K562 (cell line): ENCODE measurements at regions not wholly inside any gene's neighbourhood (a gene's known extent, or its start where the extent isn't known, plus 50 kb on each side); places are given as distances from the start of the nearest gene placed in this dataset.

Source experiments
- ATAC-seq: fragments of 200-7000 bp; cut with Tn5 transposase; 3 replicates; pipeline ENCODE4 v1.9.1; 2020; ENCODE audit warnings: moderate library complexity
- BruUV-seq: library from RNA; stranded (reverse); fragments of 400-500 nt; replicated peaks from 2 replicates; lab custom pipeline; 2021; lab: Mats Ljungman, UMichigan
- CTCF ChIA-PET: fragments of 300-600 bp; formaldehyde crosslinking; extraction: SDS; loops from one replicate; lab custom pipeline; 2021; ENCODE audit warnings: low intra/inter-chr PET ratio; lab: Yijun Ruan, JAX
- POLR2A ChIA-PET: fragments of 300-600, 350-650 bp; sonication (Branson Sonifier 250); formaldehyde crosslinking; extraction: SDS; loops from one replicate; lab custom pipeline; 2021; ENCODE audit warnings: antibody characterized with exemption, inconsistent platforms; lab: Yijun Ruan, JAX
- DNase-seq, 4 experiments: peaks; one replicate each; pipeline versions ENCODE4 v3.0.0 to v3.0.0-alpha.2; 2011 to 2018; ENCODE audit warnings: low spot score in 3 of 4, mixed read lengths in 3 of 4; ENCODE audit errors: extremely low read depth in 1 of 4
- FAIRE-seq: peaks from 2 replicates; lab custom pipeline; 2011; peaks lifted over from hg19 to GRCh38; lab: Jason Lieb, UNC
- H2AFZ ChIP-seq: 2 replicates; pipeline ENCODE4 v1.6.0; 2011; ENCODE audit warnings: low read depth, low read length, control low read depth, inconsistent platforms
- H3K27ac ChIP-seq: fragments of 200-600 bp; 3 replicates; pipeline ENCODE4 v1.8.0; 2011; ENCODE audit warnings: low read depth, mild to moderate bottlenecking, control low read depth, inconsistent platforms, low read length, moderate library complexity, mixed read lengths; ENCODE audit errors: extremely low read depth
- H3K27me3 ChIP-seq, 2 experiments: fragments of 300-600 bp in 1 of 2; 2 replicates in 1 of 2; 3 replicates in 1 of 2; pipeline versions ENCODE4 v1.6.0 to v1.8.0; 2011; ENCODE audit warnings: inconsistent platforms in 2 of 2, low read length in 2 of 2, mild to moderate bottlenecking in 1 of 2, mixed read lengths in 1 of 2, moderate library complexity in 1 of 2; ENCODE audit not compliant: control insufficient read depth in 2 of 2, insufficient read depth in 2 of 2
- H3K36me3 ChIP-seq: fragments of 300-600 bp; 3 replicates; pipeline ENCODE4 v1.8.0; 2011; ENCODE audit warnings: mild to moderate bottlenecking, low read length, inconsistent platforms; ENCODE audit not compliant: control insufficient read depth, insufficient read depth
- H3K4me1 ChIP-seq, 2 experiments: fragments of 200-600 bp in 1 of 2; replicated peaks in 1 of 2; 2 replicates in 1 of 2; 3 replicates in 1 of 2; pipeline versions ENCODE4 v1.5.1 to v1.8.0; 2011; ENCODE audit warnings: inconsistent platforms in 2 of 2, low read length in 2 of 2, mild to moderate bottlenecking in 1 of 2, mixed read lengths in 1 of 2, moderate library complexity in 1 of 2; ENCODE audit not compliant: control insufficient read depth in 2 of 2, insufficient read depth in 2 of 2
- H3K4me2 ChIP-seq: 2 replicates; pipeline ENCODE4 v1.6.1; 2011; ENCODE audit warnings: low read length, control low read depth, inconsistent platforms, mixed read lengths; ENCODE audit not compliant: insufficient read depth
- H3K4me3 ChIP-seq: fragments of 200-600 bp; sonication (generic), shearing (Covaris generic); 2 replicates; pipeline ENCODE4 v1.5.1; 2016; ENCODE audit warnings: control low read depth, inconsistent platforms
- H3K79me2 ChIP-seq: fragments of 200-600 bp; 3 replicates; pipeline ENCODE4 v1.8.0; 2011; ENCODE audit warnings: low read length, inconsistent platforms; ENCODE audit not compliant: control insufficient read depth, insufficient read depth
- H3K9ac ChIP-seq, 2 experiments: 2 replicates each; pipeline versions ENCODE4 v1.6.0 to v1.6.1; 2011; ENCODE audit warnings: low read depth in 2 of 2, low read length in 2 of 2, control low read depth in 1 of 2, inconsistent platforms in 1 of 2, mild to moderate bottlenecking in 1 of 2, mixed read lengths in 1 of 2; ENCODE audit not compliant: insufficient read depth in 1 of 2
- H3K9me1 ChIP-seq: one replicate; pipeline ENCODE4 v1.6.0; 2011; ENCODE audit warnings: inconsistent platforms, mild to moderate bottlenecking, low read length, moderate library complexity; ENCODE audit not compliant: control insufficient read depth, insufficient read depth
- H3K9me3 ChIP-seq: replicated peaks from 2 replicates; pipeline ENCODE4 v1.5.1; 2011; ENCODE audit warnings: low read depth, low read length, inconsistent platforms; ENCODE audit not compliant: control insufficient read depth, insufficient read depth
- H4K20me1 ChIP-seq: replicated peaks from 2 replicates; pipeline ENCODE4 v1.6.1; 2011; ENCODE audit warnings: low read length, inconsistent platforms, mixed read lengths; ENCODE audit not compliant: control insufficient read depth, insufficient read depth
- ILF3 ChIP-seq: fragments of 450-650 bp; IDR thresholded peaks from 2 replicates; pipeline ENCODE4 v1.6.1; 2018; ENCODE audit warnings: antibody characterized with exemption, mild to moderate bottlenecking, moderate library complexity, borderline replicate concordance
- WGBS: fragments of 100-300 bp; shearing (Covaris generic); methylation state at CpG from one replicate; pipeline ENCODE4 v1.1.6; 2016; ENCODE audit warnings: low coverage, mixed read lengths; ENCODE audit not compliant: insufficient coverage; ENCODE audit errors: missing lambda C conversion rate; 5-methylcytosine and 5-hydroxymethylcytosine counted together
- in situ Hi-C: fragments of 300-500 bp; cut with MboI; formaldehyde crosslinking; loops from 4 replicates; pipeline ENCODE4 v1.15.0; 2018; ENCODE audit warnings: inconsistent platforms, mixed read lengths
- intact Hi-C: fragments of 100-400 bp; cut with micrococcal nuclease; formaldehyde crosslinking; loops from 2 replicates; pipeline ENCODE4 v1.14.2; 2022
- TF ChIP-seq, protein P1 (sequence below): IDR thresholded peaks from 2 replicates; pipeline ENCODE4 v1.6.1; 2014; ENCODE audit warnings: antibody characterized with exemption
- TF ChIP-seq, protein P2 (sequence below): fragments of 450-650 bp; IDR thresholded peaks from one replicate; pipeline ENCODE4 v1.6.1; 2018; ENCODE audit warnings: mild to moderate bottlenecking, moderate library complexity; ENCODE audit not compliant: partially characterized antibody

DNA sequence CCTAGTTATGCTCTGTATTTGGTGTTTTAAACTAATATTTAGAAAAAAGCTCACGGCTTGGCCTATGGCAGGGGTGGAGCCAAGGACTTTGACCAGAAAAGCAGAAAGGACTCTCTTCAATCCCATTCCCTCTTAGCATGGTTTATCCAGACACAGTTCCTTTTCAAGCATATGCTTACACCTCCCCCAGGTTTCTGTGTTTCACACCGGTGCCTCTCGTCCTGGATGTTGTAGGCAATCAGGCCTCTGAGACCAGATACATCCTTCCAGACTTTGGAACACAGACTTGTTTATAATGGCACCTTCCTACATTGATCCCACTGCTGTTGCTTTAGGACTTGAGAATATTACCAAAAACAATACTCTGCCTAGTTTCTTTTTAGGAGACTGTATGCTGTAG lies 440.5 kb upstream of the ARPP21 start:
- Histone ChIP-seq H3K4me1 (no peaks in the 10 kb centered on the region), H3K9ac (no peak overlapping the region), H3K9me1 (no peaks in the 10 kb centered on the region), H3K4me3 (no peak overlapping the region), H3K27ac (no peak overlapping the region), H4K20me1 (no peaks in the 10 kb centered on the region), H3K9me3 (no peaks in the 10 kb centered on the region; the same call in 1 of the 2 replicates), H3K4me2 (no peak overlapping the region), H3K79me2 (no peaks in the 10 kb centered on the region), H3K27me3 (no peaks in the 10 kb centered on the region), H3K36me3 (no peaks in the 10 kb centered on the region), H2AFZ (no peak overlapping the region)
- intact Hi-C loops, result no loop called here
- ChIA-PET CTCF (no interaction called here), POLR2A (interaction anchor here (0.5 to 0.6 kb wide), 2 partner anchors 1085 to 1401 kb away, joined by 3 to 5 read pairs; partner anchors contain the start of gene PDCD6IP)
- no peak for DNase-seq
- in situ Hi-C loops, result no loop called here
- BruUV-seq, result no TSS peak
- FAIRE-seq, result no peak
- WGBS, result 2% methylated on average over 3 of the region's 3 CpGs
- TF ChIP-seq, protein P1, sequence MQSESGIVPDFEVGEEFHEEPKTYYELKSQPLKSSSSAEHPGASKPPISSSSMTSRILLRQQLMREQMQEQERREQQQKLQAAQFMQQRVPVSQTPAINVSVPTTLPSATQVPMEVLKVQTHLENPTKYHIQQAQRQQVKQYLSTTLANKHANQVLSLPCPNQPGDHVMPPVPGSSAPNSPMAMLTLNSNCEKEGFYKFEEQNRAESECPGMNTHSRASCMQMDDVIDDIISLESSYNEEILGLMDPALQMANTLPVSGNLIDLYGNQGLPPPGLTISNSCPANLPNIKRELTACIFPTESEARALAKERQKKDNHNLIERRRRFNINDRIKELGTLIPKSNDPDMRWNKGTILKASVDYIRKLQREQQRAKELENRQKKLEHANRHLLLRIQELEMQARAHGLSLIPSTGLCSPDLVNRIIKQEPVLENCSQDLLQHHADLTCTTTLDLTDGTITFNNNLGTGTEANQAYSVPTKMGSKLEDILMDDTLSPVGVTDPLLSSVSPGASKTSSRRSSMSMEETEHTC, result no peak
- no peak for TF ChIP-seq ILF3
- TF ChIP-seq, protein P2, sequence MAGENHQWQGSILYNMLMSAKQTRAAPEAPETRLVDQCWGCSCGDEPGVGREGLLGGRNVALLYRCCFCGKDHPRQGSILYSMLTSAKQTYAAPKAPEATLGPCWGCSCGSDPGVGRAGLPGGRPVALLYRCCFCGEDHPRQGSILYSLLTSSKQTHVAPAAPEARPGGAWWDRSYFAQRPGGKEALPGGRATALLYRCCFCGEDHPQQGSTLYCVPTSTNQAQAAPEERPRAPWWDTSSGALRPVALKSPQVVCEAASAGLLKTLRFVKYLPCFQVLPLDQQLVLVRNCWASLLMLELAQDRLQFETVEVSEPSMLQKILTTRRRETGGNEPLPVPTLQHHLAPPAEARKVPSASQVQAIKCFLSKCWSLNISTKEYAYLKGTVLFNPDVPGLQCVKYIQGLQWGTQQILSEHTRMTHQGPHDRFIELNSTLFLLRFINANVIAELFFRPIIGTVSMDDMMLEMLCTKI, result no peak
- ATAC-seq, result no peak
